ENCODE measurements at regions not wholly inside any gene's neighbourhood (a gene's known extent, or its start where the extent isn't known, plus 50 kb on each side); places are given as distances from the start of the nearest gene placed in this dataset.

DNA sequence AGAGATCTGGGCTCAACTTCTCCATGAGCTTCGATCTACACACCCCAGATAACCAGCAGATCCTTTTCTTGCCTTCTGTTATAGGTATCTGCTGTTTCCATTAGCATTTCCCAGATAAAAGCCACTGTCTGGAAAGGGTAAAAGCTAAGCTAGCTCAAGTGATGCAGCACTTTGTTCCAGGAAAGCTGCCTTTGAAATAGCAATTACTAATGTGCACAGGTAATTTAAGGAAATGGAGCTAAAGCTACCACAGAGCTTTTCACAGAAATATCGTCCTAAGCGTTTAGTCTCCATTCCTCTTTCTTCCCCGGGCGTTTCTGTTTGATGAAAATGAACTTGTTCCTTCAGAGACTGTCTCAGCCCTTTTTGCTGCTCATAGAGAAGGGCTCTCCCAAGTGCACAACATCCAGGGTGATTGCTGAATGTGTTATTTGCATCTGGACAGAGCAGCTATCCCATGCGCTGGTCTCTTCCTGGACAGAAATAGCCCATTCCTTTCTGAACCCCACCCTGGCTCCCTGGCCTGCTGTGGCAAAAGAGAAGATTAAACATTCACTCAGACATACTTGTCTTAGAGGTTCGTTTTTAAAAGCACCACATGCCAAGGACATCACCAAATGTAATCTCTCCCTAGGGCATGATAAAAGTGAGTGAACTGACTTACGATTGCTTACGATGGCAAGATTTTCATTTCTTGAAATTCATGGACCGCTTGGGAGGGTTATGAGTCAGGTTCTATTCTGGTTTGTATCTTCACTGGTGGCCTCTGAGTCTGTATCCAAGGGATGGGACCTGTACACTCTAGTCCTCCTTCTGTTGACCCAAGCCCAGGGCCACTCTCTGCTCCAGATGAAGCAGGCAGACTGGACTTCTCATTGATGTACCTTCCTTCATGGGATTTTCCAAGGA lies 429.1 kb upstream of the CDH4 start:
- WGBS, 2 experiments (ENCODE audit: extremely low coverage in 2 of 2, insufficient read length in 1 of 2) = no CpG with 5 or more reads among the region's 10 CpGs
- no peaks in the 10 kb centered on the region for H3K79me1 ChIP-seq (ENCODE audit: low read depth in 1 of 2, low read length in 2 of 2)
- H3K36me3 ChIP-seq (ENCODE audit: control insufficient read depth, insufficient read depth, low read length) = no peaks in the 10 kb centered on the region
- no peak overlapping the region for H2BK20ac ChIP-seq (ENCODE audit: low read depth, low read length)
- H3K4me3 ChIP-seq (ENCODE audit: insufficient read depth, low read depth, low read length) = no peak overlapping the region
- no peak overlapping the region for H3K9ac ChIP-seq (ENCODE audit: low read depth, low read length)
- no peak overlapping the region for H2BK5ac ChIP-seq (ENCODE audit: low read depth, low read length, poor library complexity, severe bottlenecking)
- TF ChIP-seq CEBPB (IDR thresholded peaks at IDR 0.05; ENCODE audit: low read depth, low read length) (no peak), POLR2A (IDR thresholded peaks at IDR 0.05; ENCODE audit: low read depth, low read length) (no peak), MAFK (IDR thresholded peaks at IDR 0.05; ENCODE audit: low read depth, low read length) (no peak), MAZ (IDR thresholded peaks at IDR 0.05; ENCODE audit: borderline replicate concordance, low read depth, low read length) (no peak), MXI1 (IDR thresholded peaks at IDR 0.05; ENCODE audit: borderline replicate concordance, low read depth, low read length) (no peak)
- TF ChIP-seq, protein P1, sequence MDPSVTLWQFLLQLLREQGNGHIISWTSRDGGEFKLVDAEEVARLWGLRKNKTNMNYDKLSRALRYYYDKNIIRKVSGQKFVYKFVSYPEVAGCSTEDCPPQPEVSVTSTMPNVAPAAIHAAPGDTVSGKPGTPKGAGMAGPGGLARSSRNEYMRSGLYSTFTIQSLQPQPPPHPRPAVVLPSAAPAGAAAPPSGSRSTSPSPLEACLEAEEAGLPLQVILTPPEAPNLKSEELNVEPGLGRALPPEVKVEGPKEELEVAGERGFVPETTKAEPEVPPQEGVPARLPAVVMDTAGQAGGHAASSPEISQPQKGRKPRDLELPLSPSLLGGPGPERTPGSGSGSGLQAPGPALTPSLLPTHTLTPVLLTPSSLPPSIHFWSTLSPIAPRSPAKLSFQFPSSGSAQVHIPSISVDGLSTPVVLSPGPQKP (IDR thresholded peaks at IDR 0.05; ENCODE audit: borderline replicate concordance, low read depth, low read length) = no peak
- H4K91ac ChIP-seq (ENCODE audit: insufficient read depth, low read depth, low read length) = no peak overlapping the region
- H3K4me1 ChIP-seq (ENCODE audit: control insufficient read depth, insufficient read depth, low read length) = no peaks in the 10 kb centered on the region
- no peak overlapping the region for H2BK15ac ChIP-seq (ENCODE audit: low read depth, low read length)
- H3K18ac ChIP-seq (ENCODE audit: low read depth, low read length) = no peak overlapping the region
- no peak overlapping the region for H2AK9ac ChIP-seq (replicated peaks; ENCODE audit: low read depth, low read length, poor library complexity)
- no peak overlapping the region for H3K4me2 ChIP-seq (ENCODE audit: low read depth, low read length)
- in situ Hi-C loops (cut with MboI; ENCODE audit: low sequenced_read_pairs) = no loop called here
- H2AK5ac ChIP-seq (ENCODE audit: low read depth, low read length) = no peak overlapping the region
- no peak overlapping the region for H2BK120ac ChIP-seq (ENCODE audit: low read depth, low read length)
- H3K27ac ChIP-seq (ENCODE audit: insufficient read depth, low read length) = no peak overlapping the region
- BruUV-seq (replicated peaks) = no TSS peak
- ChIA-PET POLR2A (ENCODE audit: unreplicated experiment) (no interaction called here), CTCF (no interaction called here)
- no peak overlapping the region for H3K23ac ChIP-seq (ENCODE audit: low read depth, low read length)
- no peak overlapping the region for H3K56ac ChIP-seq (ENCODE audit: extremely low read depth, insufficient read depth, low read length)
- no peak for ATAC-seq (ENCODE audit: low read depth)
- H3K27me3 ChIP-seq (ENCODE audit: control insufficient read depth, insufficient read depth, low read length) = no peaks in the 10 kb centered on the region
- no peak overlapping the region for H4K5ac ChIP-seq (ENCODE audit: low read depth, low read length)
- intact Hi-C loops (cut with micrococcal nuclease) = no loop called here
- no peak for DNase-seq
- no peak overlapping the region for H3K14ac ChIP-seq (replicated peaks; ENCODE audit: low read depth, low read length)
- no peak overlapping the region for H3K4ac ChIP-seq (ENCODE audit: low read depth, low read length)
- no peaks in the 10 kb centered on the region for H4K20me1 ChIP-seq (ENCODE audit: insufficient read depth, low read length)
- peaks cover 4% of the 10 kb centered on the region; the same call in 1 of the 2 replicates for H3K9me3 ChIP-seq (ENCODE audit: control insufficient read depth, insufficient read depth, low read length)
- no peak overlapping the region for H2AFZ ChIP-seq (replicated peaks; ENCODE audit: low read length, poor library complexity)
- H3K9me1 ChIP-seq (ENCODE audit: insufficient read depth, low read length) = no peaks in the 10 kb centered on the region
- no peak overlapping the region for H4K8ac ChIP-seq (ENCODE audit: low read depth in 2 of 2, low read length in 2 of 2)
- dilution Hi-C loops (cut with HindIII; ENCODE audit: low sequenced_read_pairs, unreplicated experiment) = no loop called here
